Heart right ventricle (tissue), 16 donors: ENCODE measurements at regions not wholly inside any gene's neighbourhood (a gene's known extent, or its start where the extent isn't known, plus 50 kb on each side); places are given as distances from the start of the nearest gene placed in this dataset.

Experiments
- ATAC-seq, 8 donors: fragments of 200-7000 bp; cut with Tn5 transposase; one replicate each; pipeline ENCODE4 v1.9.1; 2020; ENCODE audit warnings: mild to moderate bottlenecking in 8 of 8, moderate library complexity in 8 of 8, moderate number of reproducible peaks in 1 of 8
- DNase-seq, 2 donors: peaks; one replicate each; pipeline ENCODE4 v3.0.0-alpha.2; 2020
- H3K27ac ChIP-seq, 10 donors: fragments of 200-600 bp; sonication (generic) in 2 of 10; one replicate each; pipeline versions ENCODE4 v1.5.0 to v1.8.0; 2020 to 2022; ENCODE audit warnings: mild to moderate bottlenecking in 3 of 10
- H3K27me3 ChIP-seq, 7 donors: fragments of 200-600 bp; one replicate each; pipeline ENCODE4 v1.8.0; 2021 to 2022; ENCODE audit warnings: mild to moderate bottlenecking in 2 of 7
- H3K36me3 ChIP-seq, 9 donors: fragments of 200-600 bp; sonication (generic) in 1 of 9; one replicate each; pipeline versions ENCODE4 v1.5.0 to v1.8.0; 2020 to 2022; ENCODE audit warnings: mild to moderate bottlenecking in 2 of 9
- H3K4me1 ChIP-seq, 9 donors: fragments of 200-600 bp; sonication (generic) in 1 of 9; one replicate each; pipeline versions ENCODE4 v1.5.0 to v1.8.0; 2020 to 2022; ENCODE audit warnings: mild to moderate bottlenecking in 4 of 9
- H3K4me3 ChIP-seq, 10 donors: fragments of 200-600 bp; sonication (generic) in 2 of 10; one replicate each; pipeline versions ENCODE4 v1.5.0 to v1.8.0; 2020 to 2022; ENCODE audit warnings: mild to moderate bottlenecking in 7 of 10, moderate library complexity in 2 of 10
- H3K9me3 ChIP-seq, 11 donors: fragments of 200-600 bp in 10 of 11; sonication (generic) in 2 of 11; one replicate each; pipeline versions ENCODE4 v1.5.0 to v1.8.0; 2013 to 2022; ENCODE audit warnings: mild to moderate bottlenecking in 2 of 11, control low read depth in 1 of 11, moderate library complexity in 1 of 11
- WGBS, 2 donors: extraction: QIAGEN DNeasy Blood & Tissue Kit; methylation state at CpG; one replicate each; pipeline ENCODE4 v1.1.7; 2013; ENCODE audit warnings: inconsistent platforms in 1 of 2; 5-methylcytosine and 5-hydroxymethylcytosine counted together
- intact Hi-C, 10 donors: fragments of 100-400 bp; cut with DNase I; formaldehyde crosslinking; loops; one replicate each; pipeline versions ENCODE4 v1.11.1 to v1.14.2; 2022
- TF ChIP-seq, protein P1 (sequence below), 9 donors: fragments of 200-600 bp; sonication (generic) in 2 of 9; IDR thresholded peaks; one replicate each; pipeline versions ENCODE4 v1.5.0 to v1.8.0; 2021 to 2022; ENCODE audit warnings: antibody characterized with exemption in 9 of 9, mild to moderate bottlenecking in 5 of 9, moderate library complexity in 1 of 9
- donor health status: Arrhythmogenic right ventricular cardiomyopathy.
- donor health status: ischemic (EF 13 %, LVEDD 7.1; RV severe dilation, severe dysfunction).
- donor health status: healthy with polysubstance abuse.
- donor health status: DM: no; HTN: yes; CAD: no.
- donor health status: DM: no; HTN: no; CAD: no.
- donor health status: ischemic (EF 25% LVEDD 6.9; RV normal size, moderate dysfunction).
- donor health status: ischemic (EF 25% LVEDD 5.7; RV mildly dilated, moderate dysfunction).
- donor health status: healthy.
- donor health status: DM: yes; HTN: yes; CAD: no.
- donor health status: Ischemic cardiomyopathy.
- donor health status: ischemic (EF 35%, LVEDD 5.7; RV mildly dilated, moderate dysfunction).
- donor health status: nonischemic (EF 11% LVEDD 7.7; RV severe dilation, severe dysfunction).
- donor health status: DM: yes; HTN: yes; CAD: no.
- donor health status: PGD.
- donor health status: ischemic (EF 29% LVEDD 5.4; RV normal size, mild dysfunction).
- donor health status: nonischemic (EF 23%, LVEDD 6.1; RV moderate dilation, normal function).

DNA sequence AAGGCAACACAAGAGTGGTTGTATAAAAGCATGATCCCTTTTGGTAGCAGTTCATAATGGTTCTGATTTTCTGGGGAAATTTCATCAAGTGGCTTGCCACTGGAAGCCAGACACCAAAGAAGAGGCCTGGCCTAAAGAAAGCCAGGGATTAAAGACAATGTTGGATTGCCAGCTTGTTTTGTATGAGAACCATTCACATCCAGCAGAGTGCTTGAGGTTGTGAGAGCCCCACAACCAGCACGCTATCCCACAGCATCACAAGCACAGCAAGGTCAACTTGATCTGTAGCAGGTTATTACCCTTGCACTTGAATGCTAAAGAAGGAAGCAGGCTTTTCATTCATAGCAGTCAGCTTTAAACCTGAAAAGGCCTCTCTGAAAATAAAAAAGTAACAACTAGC lies 399.8 kb downstream of the PLPP3 start:
- 96 to 98% methylated on average over 1 of the region's 1 CpG for WGBS, 2 donors
- no peak overlapping the region for H3K27ac ChIP-seq

DNA sequence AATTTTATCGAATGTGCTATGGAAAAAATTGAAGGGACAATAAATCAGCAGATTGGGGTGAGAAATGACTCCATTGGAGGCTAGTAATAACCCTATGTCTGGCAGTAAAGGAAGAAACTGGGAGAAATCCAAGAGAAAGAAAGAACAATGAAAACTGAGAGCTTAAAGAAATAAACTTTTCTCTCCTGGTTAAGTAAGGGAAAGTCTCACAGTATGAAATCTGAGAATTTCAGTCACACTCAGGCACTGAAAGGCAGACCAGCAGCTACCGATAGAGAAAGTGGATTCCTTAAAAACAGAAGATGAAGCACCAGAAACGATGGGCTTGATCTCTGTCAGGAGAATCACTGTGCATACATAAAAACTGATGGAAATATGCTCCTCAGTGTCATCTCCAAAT lies 404.2 kb downstream of the PLPP3 start:
- TF ChIP-seq, protein P1, sequence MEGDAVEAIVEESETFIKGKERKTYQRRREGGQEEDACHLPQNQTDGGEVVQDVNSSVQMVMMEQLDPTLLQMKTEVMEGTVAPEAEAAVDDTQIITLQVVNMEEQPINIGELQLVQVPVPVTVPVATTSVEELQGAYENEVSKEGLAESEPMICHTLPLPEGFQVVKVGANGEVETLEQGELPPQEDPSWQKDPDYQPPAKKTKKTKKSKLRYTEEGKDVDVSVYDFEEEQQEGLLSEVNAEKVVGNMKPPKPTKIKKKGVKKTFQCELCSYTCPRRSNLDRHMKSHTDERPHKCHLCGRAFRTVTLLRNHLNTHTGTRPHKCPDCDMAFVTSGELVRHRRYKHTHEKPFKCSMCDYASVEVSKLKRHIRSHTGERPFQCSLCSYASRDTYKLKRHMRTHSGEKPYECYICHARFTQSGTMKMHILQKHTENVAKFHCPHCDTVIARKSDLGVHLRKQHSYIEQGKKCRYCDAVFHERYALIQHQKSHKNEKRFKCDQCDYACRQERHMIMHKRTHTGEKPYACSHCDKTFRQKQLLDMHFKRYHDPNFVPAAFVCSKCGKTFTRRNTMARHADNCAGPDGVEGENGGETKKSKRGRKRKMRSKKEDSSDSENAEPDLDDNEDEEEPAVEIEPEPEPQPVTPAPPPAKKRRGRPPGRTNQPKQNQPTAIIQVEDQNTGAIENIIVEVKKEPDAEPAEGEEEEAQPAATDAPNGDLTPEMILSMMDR (IDR thresholded peaks at IDR 0.05), result no peak
- intact Hi-C loops, result no loop called here
- DNase-seq (no peak), ATAC-seq (no peak)
- Histone ChIP-seq H3K9me3 (peaks cover 0 to 8% (median 0%) of the 10 kb centered on the region in 11 donors), H3K36me3 (no peaks in the 10 kb centered on the region), H3K27ac (no peak overlapping the region), H3K27me3 (no peaks in the 10 kb centered on the region), H3K4me3 (no peak overlapping the region), H3K4me1 (peaks cover 0 to 17% (median 3%) of the 10 kb centered on the region in 9 donors)
- 92 to 95% methylated on average over 3 of the region's 3 CpGs for WGBS, 2 donors

More for the DNA sequence above, 399.8 kb downstream of the PLPP3 start:
- intact Hi-C loops, result no loop called here
- H3K36me3 ChIP-seq, result no peaks in the 10 kb centered on the region
- H3K9me3 ChIP-seq, result no peaks in the 10 kb centered on the region
- DNase-seq, result no peak
- TF ChIP-seq, protein P1 (IDR thresholded peaks at IDR 0.05), result no peak
- ATAC-seq, result no peak
- peaks cover 0 to 18% (median 5%) of the 10 kb centered on the region in 9 donors for H3K4me1 ChIP-seq
- H3K4me3 ChIP-seq, result no peak overlapping the region
- no peaks in the 10 kb centered on the region for H3K27me3 ChIP-seq

DNA sequence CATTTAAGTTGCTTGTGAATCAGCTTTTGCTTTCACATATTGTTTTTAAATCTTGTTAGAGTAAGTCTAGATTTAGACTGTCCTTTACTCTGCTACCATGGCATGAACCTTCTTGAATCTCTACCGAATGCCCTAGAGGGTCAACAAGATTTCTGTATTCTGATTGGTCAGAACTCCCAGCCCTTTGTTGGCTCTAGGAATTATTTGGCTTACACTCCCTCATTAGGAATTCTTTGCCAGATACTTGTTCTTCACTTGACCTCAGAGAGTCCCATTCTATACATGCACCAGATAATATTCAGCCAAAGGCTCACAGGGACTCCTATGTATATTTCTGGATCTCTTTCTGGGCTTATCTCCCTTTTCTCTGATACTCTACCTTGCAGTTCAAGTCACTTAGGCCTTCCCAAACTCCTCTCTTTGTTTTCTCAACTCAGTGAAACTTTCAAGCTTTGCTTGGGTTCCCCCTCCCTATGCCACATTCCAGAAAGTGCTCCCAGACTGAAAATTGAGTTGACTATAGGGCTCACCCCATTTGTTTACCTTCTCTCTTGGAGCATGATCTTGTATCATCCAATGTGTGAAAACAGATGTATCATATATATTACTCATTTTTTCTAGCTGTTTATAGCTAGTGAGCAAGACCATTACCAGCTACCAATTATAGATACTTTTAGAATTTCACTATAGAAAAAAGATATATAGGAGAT lies 405.0 kb downstream of the PLPP3 start:
- no peak overlapping the region for H3K4me3 ChIP-seq
- peaks cover 0 to 10% (median 0%) of the 10 kb centered on the region in 9 donors for H3K4me1 ChIP-seq
- H3K9me3 ChIP-seq, result peaks cover 0 to 8% (median 0%) of the 10 kb centered on the region in 11 donors
- no peak overlapping the region for H3K27ac ChIP-seq
- intact Hi-C loops, result no loop called here
- H3K36me3 ChIP-seq, result no peaks in the 10 kb centered on the region
- WGBS, 2 donors, result 51 to 66% methylated on average over 1 of the region's 1 CpG
- H3K27me3 ChIP-seq, result no peaks in the 10 kb centered on the region
- TF ChIP-seq, protein P1 (IDR thresholded peaks at IDR 0.05), result no peak
- ATAC-seq (no peak), DNase-seq (no peak)

DNA sequence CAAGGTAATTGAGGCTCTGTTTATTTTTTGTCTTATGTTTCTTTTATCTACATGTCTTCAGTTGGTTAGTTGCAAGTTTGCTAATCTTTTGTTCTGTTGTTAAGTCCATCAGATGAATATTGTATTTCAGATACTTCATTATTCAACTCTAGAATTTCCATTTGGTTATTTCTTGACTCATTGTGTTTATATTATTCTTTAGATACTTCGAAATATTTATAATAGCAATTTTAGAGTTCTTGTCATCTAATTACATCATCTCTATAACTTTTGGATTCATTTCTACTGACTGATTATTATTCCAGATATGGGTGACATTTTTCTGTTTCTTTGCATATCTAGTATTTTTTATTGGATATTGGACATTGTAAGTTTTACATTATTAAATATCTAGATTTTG lies 405.6 kb downstream of the PLPP3 start:
- H3K4me1 ChIP-seq, result peaks cover 0 to 10% (median 0%) of the 10 kb centered on the region in 9 donors
- H3K9me3 ChIP-seq, result peaks cover 0 to 8% (median 0%) of the 10 kb centered on the region in 11 donors
- intact Hi-C loops, result no loop called here
- no peak for DNase-seq
- no peaks in the 10 kb centered on the region for H3K36me3 ChIP-seq
- TF ChIP-seq, protein P1 (IDR thresholded peaks at IDR 0.05), result no peak
- H3K27ac ChIP-seq, result no peak overlapping the region
- no peak overlapping the region for H3K4me3 ChIP-seq
- 89 to 90% methylated on average over 1 of the region's 1 CpG for WGBS, 2 donors
- no peaks in the 10 kb centered on the region for H3K27me3 ChIP-seq
- no peak for ATAC-seq
